GM12875 (cell line): ENCODE measurements at regions not wholly inside any gene's neighbourhood (a gene's known extent, or its start where the extent isn't known, plus 50 kb on each side); places are given as distances from the start of the nearest gene placed in this dataset.

Experiments used
- H3K4me3 ChIP-seq: one replicate; pipeline ENCODE4 v1.5.1; 2011; ENCODE audit warnings: low read depth, low read length, control low read depth
- TF ChIP-seq, protein P1 (sequence below): IDR thresholded peaks from 2 replicates; pipeline ENCODE4 v1.5.1; 2011; ENCODE audit warnings: low read depth, mild to moderate bottlenecking, control low read depth, inconsistent platforms, low read length, moderate library complexity, borderline replicate concordance; ENCODE audit not compliant: insufficient read depth

GRCh38 chr7:67519171-67519570 is 522.5 kb downstream of the TYW1 start:
- TF ChIP-seq, protein P1, sequence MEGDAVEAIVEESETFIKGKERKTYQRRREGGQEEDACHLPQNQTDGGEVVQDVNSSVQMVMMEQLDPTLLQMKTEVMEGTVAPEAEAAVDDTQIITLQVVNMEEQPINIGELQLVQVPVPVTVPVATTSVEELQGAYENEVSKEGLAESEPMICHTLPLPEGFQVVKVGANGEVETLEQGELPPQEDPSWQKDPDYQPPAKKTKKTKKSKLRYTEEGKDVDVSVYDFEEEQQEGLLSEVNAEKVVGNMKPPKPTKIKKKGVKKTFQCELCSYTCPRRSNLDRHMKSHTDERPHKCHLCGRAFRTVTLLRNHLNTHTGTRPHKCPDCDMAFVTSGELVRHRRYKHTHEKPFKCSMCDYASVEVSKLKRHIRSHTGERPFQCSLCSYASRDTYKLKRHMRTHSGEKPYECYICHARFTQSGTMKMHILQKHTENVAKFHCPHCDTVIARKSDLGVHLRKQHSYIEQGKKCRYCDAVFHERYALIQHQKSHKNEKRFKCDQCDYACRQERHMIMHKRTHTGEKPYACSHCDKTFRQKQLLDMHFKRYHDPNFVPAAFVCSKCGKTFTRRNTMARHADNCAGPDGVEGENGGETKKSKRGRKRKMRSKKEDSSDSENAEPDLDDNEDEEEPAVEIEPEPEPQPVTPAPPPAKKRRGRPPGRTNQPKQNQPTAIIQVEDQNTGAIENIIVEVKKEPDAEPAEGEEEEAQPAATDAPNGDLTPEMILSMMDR, result no peak

GRCh38 chr7:67522504-67522903 is 525.9 kb downstream of the TYW1 start:
- no peak overlapping the region for H3K4me3 ChIP-seq
- TF ChIP-seq, protein P1, result no peak

More at GRCh38 chr7:67519171-67519570, 522.5 kb downstream of the TYW1 start:
- no peak overlapping the region for H3K4me3 ChIP-seq

GRCh38 chr7:67523713-67524112 is 527.1 kb downstream of the TYW1 start:
- TF ChIP-seq, protein P1, result no peak
- H3K4me3 ChIP-seq, result no peak overlapping the region

- no peak overlapping the region for H3K4me3 ChIP-seq
Measured at GRCh38 chr7:67525588-67525987, 529.0 kb downstream of the TYW1 start.

GRCh38 chr7:67535241-67535989 is 538.8 kb downstream of the TYW1 start:
- TF ChIP-seq, protein P1, result no peak

More at GRCh38 chr7:67525588-67525987, 529.0 kb downstream of the TYW1 start:
- TF ChIP-seq, protein P1, result no peak

DNA sequence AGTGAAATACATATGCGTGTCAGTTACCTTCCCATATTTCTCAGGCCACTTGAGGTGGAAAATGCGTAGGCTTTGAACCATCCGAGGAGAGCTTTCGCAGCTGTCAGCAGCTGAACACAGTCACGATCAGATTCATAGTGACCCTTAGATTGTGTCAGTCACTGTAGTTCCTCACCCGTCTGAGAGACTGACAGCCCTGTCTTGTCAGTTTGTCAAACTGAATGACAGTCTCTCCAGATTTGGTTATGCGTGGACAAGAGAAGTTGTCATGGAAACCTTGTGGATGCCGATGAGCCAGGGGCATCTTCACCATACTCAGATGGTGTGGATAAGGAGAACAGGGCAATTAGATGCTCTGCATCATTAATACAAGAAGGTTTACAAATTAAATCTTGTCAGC is 546.3 kb downstream of the TYW1 start:
- TF ChIP-seq, protein P1, result no peak
- H3K4me3 ChIP-seq, result no peak overlapping the region

More at GRCh38 chr7:67535241-67535989, 538.8 kb downstream of the TYW1 start:
- no peak overlapping the region for H3K4me3 ChIP-seq

DNA sequence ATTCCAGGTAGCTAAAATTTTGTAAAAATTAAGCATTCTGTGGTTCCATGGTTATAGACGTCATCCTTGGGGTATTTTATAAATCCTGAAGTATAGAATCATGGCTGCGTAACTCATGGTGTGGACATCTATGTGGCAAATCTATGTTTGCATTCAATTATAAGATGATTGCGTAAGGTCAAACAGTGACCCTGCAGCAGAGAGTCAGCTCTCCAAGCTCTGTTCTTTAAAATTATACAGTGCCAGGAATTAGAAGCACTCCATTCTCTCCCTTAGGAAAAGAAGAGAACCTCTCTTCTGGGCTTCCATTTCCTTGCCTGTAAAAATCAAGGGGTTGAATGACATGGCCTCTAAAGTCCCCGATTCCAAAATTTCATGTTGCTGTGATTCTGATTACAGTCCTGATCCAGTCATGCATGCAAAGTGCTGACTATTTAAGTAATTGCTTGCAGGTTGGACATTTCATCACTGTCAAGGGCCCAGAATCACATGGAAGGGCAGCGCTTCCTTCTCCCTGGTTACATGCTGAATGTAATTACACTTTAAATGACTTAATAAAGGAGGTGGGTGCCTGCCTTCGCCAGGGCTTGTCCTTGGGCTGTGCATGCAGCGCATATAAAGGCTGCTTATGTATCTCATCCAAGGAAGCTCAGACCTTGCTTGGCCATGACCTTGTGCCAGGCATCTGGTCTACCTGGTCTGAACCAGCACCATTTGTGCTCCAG is 550.7 kb downstream of the TYW1 start:
- no peak overlapping the region for H3K4me3 ChIP-seq
- TF ChIP-seq, protein P1, result no peak
